Esophagus (tissue), 2 donors: ENCODE measurements at regions not wholly inside any gene's neighbourhood (a gene's known extent, or its start where the extent isn't known, plus 50 kb on each side); places are given as distances from the start of the nearest gene placed in this dataset.

ENCODE experiments used
- H3K27ac ChIP-seq, 2 donors: one replicate each; pipeline ENCODE4 v1.5.1; 2013; ENCODE audit warnings: low read depth in 2 of 2, mild to moderate bottlenecking in 2 of 2, inconsistent platforms in 1 of 2, low read length in 1 of 2, moderate library complexity in 1 of 2
- H3K27me3 ChIP-seq, 2 donors: one replicate each; pipeline ENCODE4 v1.6.1; 2013; ENCODE audit warnings: low read length in 2 of 2, control low read depth in 1 of 2, mild to moderate bottlenecking in 1 of 2; ENCODE audit not compliant: insufficient read depth in 2 of 2, control insufficient read depth in 1 of 2
- H3K36me3 ChIP-seq, 2 donors: one replicate each; pipeline ENCODE4 v1.6.1; 2013; ENCODE audit warnings: low read length in 1 of 2; ENCODE audit not compliant: control insufficient read depth in 2 of 2, insufficient read depth in 2 of 2
- H3K4me1 ChIP-seq, 2 donors: one replicate each; pipeline ENCODE4 v1.6.1; 2013; ENCODE audit warnings: low read length in 1 of 2; ENCODE audit not compliant: control insufficient read depth in 2 of 2, insufficient read depth in 2 of 2
- H3K4me3 ChIP-seq, 2 donors: one replicate each; pipeline ENCODE4 v1.5.1; 2013; ENCODE audit warnings: low read length in 2 of 2, mild to moderate bottlenecking in 2 of 2, low read depth in 1 of 2, moderate library complexity in 1 of 2
- H3K9me3 ChIP-seq, 2 donors: one replicate each; pipeline ENCODE4 v1.6.1; 2013; ENCODE audit warnings: mild to moderate bottlenecking in 2 of 2, low read depth in 1 of 2, low read length in 1 of 2, moderate library complexity in 1 of 2; ENCODE audit not compliant: control insufficient read depth in 2 of 2, insufficient read depth in 1 of 2
- WGBS, 2 donors: extraction: QIAGEN DNeasy Blood & Tissue Kit; methylation state at CpG; one replicate each; pipeline ENCODE4 v1.1.7; 2013; 5-methylcytosine and 5-hydroxymethylcytosine counted together
- donor health status: healthy with polysubstance abuse.
- donor health status: Bipolar disorder and iron deficiency.

- no peaks in the 10 kb centered on the region for H3K9me3 ChIP-seq
- H3K4me3 ChIP-seq, result no peak overlapping the region
- no peaks in the 10 kb centered on the region for H3K4me1 ChIP-seq
- H3K27ac ChIP-seq, result no peak overlapping the region
- H3K36me3 ChIP-seq, result no peaks in the 10 kb centered on the region
- H3K27me3 ChIP-seq, result no peaks in the 10 kb centered on the region
Observed at GRCh38 chr11:92642177-92642931, 327.1 kb upstream of the MTNR1B start.

GRCh38 chr11:92643827-92644226 is 325.6 kb upstream of the MTNR1B start:
- Histone ChIP-seq H3K27me3 (no peaks in the 10 kb centered on the region), H3K9me3 (no peaks in the 10 kb centered on the region), H3K27ac (no peak overlapping the region), H3K4me3 (no peak overlapping the region), H3K36me3 (no peaks in the 10 kb centered on the region), H3K4me1 (no peaks in the 10 kb centered on the region)
- WGBS, 2 donors, result 39 to 53% methylated on average over 2 of the region's 2 CpGs

DNA sequence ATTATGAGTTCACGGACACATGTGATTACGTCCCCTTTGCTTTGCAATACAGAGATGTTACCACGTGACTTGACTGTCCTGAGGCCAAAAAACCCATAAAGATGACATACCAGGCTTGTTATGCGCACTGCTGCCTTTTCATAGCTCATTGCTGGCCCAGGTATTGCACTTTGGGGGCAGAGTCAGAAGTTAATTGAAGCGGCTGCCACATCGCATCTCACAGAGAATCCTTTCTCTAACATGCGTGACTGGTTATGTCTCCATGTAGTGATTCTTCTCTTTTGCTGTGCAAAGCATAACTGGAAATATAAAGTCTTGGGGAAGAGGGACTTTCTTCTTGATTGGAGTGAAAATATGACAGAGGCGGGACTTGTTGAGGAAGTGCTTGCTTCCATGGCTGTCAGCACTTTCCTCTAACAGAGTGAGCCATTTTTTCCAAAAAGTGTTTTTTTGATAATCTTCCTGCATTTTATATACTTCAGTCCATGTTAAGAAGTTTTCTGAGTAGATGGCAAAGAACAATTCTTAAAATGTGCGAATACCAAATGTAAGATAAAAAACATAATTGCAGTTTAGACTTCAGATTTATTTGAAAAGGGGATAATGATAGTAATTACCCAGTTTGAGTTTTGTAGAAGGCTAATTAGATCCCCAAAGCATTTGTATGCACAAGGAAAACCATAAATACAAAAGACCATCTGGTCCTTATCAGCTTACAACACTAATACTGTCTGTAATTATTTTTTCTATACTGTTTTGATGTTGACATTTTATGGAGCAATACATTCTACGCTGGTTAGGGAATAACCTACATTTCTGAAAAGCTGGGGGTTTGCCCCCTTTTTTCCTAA is 324.6 kb upstream of the MTNR1B start:
- 84 to 91% methylated on average over 10 of the region's 10 CpGs for WGBS, 2 donors
- Histone ChIP-seq H3K27me3 (no peaks in the 10 kb centered on the region), H3K36me3 (no peaks in the 10 kb centered on the region), H3K4me1 (no peaks in the 10 kb centered on the region), H3K4me3 (no peak overlapping the region), H3K27ac (no peak overlapping the region), H3K9me3 (no peaks in the 10 kb centered on the region)

GRCh38 chr11:92651159-92651558 is 318.3 kb upstream of the MTNR1B start:
- Histone ChIP-seq H3K36me3 (no peaks in the 10 kb centered on the region), H3K27me3 (no peaks in the 10 kb centered on the region), H3K9me3 (peaks cover 0 to 2% of the 10 kb centered on the region in 2 donors), H3K4me1 (no peaks in the 10 kb centered on the region), H3K4me3 (no peak overlapping the region), H3K27ac (no peak overlapping the region)
- 67 to 85% methylated on average over 2 of the region's 2 CpGs for WGBS, 2 donors

GRCh38 chr11:92653454-92653853 is 316.0 kb upstream of the MTNR1B start:
- Histone ChIP-seq H3K4me3 (no peak overlapping the region), H3K27me3 (no peaks in the 10 kb centered on the region), H3K27ac (no peak overlapping the region), H3K36me3 (no peaks in the 10 kb centered on the region), H3K4me1 (no peaks in the 10 kb centered on the region), H3K9me3 (peaks cover 0 to 2% of the 10 kb centered on the region in 2 donors)

GRCh38 chr11:92656783-92657182 is 312.7 kb upstream of the MTNR1B start:
- WGBS, 2 donors, result 58 to 72% methylated on average over 2 of the region's 2 CpGs
- Histone ChIP-seq H3K27me3 (no peaks in the 10 kb centered on the region), H3K9me3 (peaks cover 0 to 2% of the 10 kb centered on the region in 2 donors)

GRCh38 chr11:92657226-92657625 is 312.2 kb upstream of the MTNR1B start:
- no peaks in the 10 kb centered on the region for H3K36me3 ChIP-seq
- peaks cover 0 to 2% of the 10 kb centered on the region in 2 donors for H3K9me3 ChIP-seq
- H3K27ac ChIP-seq, result no peak overlapping the region
- H3K4me1 ChIP-seq, result no peaks in the 10 kb centered on the region
- H3K4me3 ChIP-seq, result no peak overlapping the region
- 62 to 69% methylated on average over 2 of the region's 2 CpGs for WGBS, 2 donors
- H3K27me3 ChIP-seq, result no peaks in the 10 kb centered on the region

More at GRCh38 chr11:92656783-92657182, 312.7 kb upstream of the MTNR1B start:
- Histone ChIP-seq H3K27ac (no peak overlapping the region), H3K4me3 (no peak overlapping the region), H3K36me3 (no peaks in the 10 kb centered on the region), H3K4me1 (no peaks in the 10 kb centered on the region)

DNA sequence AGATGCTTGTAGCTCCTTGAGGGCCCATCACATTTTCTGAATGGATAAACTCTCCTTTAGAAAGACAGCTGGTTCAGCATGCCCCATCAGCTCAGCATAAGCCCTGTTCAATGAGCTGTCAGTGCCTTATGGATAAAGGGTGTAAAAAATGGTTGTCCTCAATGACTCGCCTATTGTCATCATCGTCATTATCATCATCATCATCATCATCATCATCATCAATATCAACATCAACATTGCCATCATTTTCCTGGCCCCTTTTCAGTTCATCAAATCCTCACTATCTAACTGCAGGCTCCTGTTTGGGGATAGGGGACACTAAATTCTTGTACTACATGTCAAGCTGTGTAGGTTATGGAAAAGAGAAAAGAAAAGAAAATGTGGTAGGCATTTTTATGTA is 310.7 kb upstream of the MTNR1B start:
- WGBS, 2 donors, result 92 to 97% methylated on average over 2 of the region's 2 CpGs
- no peaks in the 10 kb centered on the region for H3K9me3 ChIP-seq
- H3K27ac ChIP-seq, result no peak overlapping the region
- no peaks in the 10 kb centered on the region for H3K27me3 ChIP-seq
- H3K4me1 ChIP-seq, result no peaks in the 10 kb centered on the region
- H3K4me3 ChIP-seq, result no peak overlapping the region
- no peaks in the 10 kb centered on the region for H3K36me3 ChIP-seq

DNA sequence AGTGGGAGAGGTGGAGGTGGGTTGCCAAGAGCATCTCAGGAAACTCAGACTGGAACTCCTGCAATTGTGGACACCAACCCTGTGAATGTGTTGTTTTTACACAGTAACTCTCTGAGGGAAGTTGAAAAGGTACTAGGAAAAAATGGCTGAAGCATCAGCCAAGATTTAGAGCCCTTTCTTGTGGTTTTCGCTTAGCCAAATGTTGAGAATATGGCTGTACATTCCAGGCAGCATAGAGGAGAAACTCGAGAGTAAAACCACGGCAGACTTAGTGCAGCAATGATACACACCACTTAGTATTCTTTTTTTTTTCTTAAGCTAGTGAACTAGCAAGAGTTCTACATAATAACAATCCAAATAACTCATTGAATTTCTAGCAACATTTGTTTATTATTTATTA is 309.7 kb upstream of the MTNR1B start:
- H3K36me3 ChIP-seq, result no peaks in the 10 kb centered on the region
- no peaks in the 10 kb centered on the region for H3K4me1 ChIP-seq
- H3K27ac ChIP-seq, result no peak overlapping the region
- no peaks in the 10 kb centered on the region for H3K9me3 ChIP-seq
- H3K27me3 ChIP-seq, result no peaks in the 10 kb centered on the region
- 70 to 76% methylated on average over 3 of the region's 3 CpGs for WGBS, 2 donors
- H3K4me3 ChIP-seq, result no peak overlapping the region
